ENCODE measurements at regions not wholly inside any gene's neighbourhood (a gene's known extent, or its start where the extent isn't known, plus 50 kb on each side); places are given as distances from the start of the nearest gene placed in this dataset.
A peak's percentile ranks its signal among the peaks of the same experiment; 100 is the strongest.
"Not testable (repeated sequence)": the region's sequence is repeated elsewhere in the genome, so short reads cannot be mapped to it uniquely, and the experiment has no call there.

- H3K4me3 ChIP-seq: peak overlapping the region in 3 of 4 donors; percentile 28 to 50 (median 34)
- intact Hi-C loops (cut with DNase I); H3K4me1 ChIP-seq; H3K27me3 ChIP-seq; H3K9me3 ChIP-seq; DNase-seq; H3K27ac ChIP-seq; H3K36me3 ChIP-seq: not testable (repeated sequence)
- WGBS, 2 donors: no CpG with 5 or more reads among the region's 30 CpGs
Measured at GRCh38 chr9:66152406-66152805, 415.5 kb downstream of the FOXD4L4 start.

GRCh38 chr9:66153021-66153725 lies 416.2 kb downstream of the FOXD4L4 start:
- WGBS, 2 donors: no CpG with 5 or more reads among the region's 59 CpGs
- H3K27ac ChIP-seq; H3K9me3 ChIP-seq; H3K27me3 ChIP-seq; H3K36me3 ChIP-seq; DNase-seq; H3K4me1 ChIP-seq; intact Hi-C loops (cut with DNase I): not testable (repeated sequence)
- TF ChIP-seq, protein P1, sequence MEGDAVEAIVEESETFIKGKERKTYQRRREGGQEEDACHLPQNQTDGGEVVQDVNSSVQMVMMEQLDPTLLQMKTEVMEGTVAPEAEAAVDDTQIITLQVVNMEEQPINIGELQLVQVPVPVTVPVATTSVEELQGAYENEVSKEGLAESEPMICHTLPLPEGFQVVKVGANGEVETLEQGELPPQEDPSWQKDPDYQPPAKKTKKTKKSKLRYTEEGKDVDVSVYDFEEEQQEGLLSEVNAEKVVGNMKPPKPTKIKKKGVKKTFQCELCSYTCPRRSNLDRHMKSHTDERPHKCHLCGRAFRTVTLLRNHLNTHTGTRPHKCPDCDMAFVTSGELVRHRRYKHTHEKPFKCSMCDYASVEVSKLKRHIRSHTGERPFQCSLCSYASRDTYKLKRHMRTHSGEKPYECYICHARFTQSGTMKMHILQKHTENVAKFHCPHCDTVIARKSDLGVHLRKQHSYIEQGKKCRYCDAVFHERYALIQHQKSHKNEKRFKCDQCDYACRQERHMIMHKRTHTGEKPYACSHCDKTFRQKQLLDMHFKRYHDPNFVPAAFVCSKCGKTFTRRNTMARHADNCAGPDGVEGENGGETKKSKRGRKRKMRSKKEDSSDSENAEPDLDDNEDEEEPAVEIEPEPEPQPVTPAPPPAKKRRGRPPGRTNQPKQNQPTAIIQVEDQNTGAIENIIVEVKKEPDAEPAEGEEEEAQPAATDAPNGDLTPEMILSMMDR (IDR thresholded peaks at IDR 0.05): peak in 3 of 6 experiments; percentile 16 to 45 (median 36)
- peak overlapping the region in 3 of 4 donors; percentile 33 to 59 (median 39) for H3K4me3 ChIP-seq

GRCh38 chr9:66153971-66154691 lies 417.2 kb downstream of the FOXD4L4 start:
- H3K4me1 ChIP-seq; H3K27me3 ChIP-seq; H3K27ac ChIP-seq; H3K36me3 ChIP-seq; intact Hi-C loops (cut with DNase I); DNase-seq; H3K9me3 ChIP-seq: not testable (repeated sequence)
- no CpG with 5 or more reads among the region's 40 CpGs for WGBS, 2 donors
- peak overlapping the region in 3 of 4 donors; percentile 31 to 55 (median 39) for H3K4me3 ChIP-seq

DNA sequence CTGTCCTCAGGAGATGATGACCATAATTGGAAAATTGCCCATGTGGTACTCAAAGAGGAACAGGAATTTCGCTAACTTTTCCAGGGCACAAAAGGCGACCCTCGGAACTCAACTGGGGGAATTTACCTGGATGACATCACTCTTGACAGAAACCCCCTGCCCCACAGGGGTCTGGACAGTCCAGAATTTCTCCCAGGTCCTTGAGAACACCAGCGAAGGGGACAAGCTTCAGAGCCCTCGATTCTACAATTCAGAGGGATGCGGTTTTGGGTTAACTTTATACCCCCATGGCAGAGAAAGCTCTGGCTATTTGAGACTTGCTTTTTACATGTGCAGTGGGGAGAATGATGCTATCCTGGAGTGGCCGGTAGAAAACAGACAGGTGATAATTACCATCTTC lies 445.4 kb downstream of the FOXD4L4 start:
- H3K27me3 ChIP-seq; DNase-seq; H3K4me1 ChIP-seq; H3K27ac ChIP-seq; H3K9me3 ChIP-seq; H3K36me3 ChIP-seq; intact Hi-C loops (cut with DNase I); H3K4me3 ChIP-seq: not testable (repeated sequence)
- 40 to 60% methylated on average over 1 of the region's 7 CpGs for WGBS, 2 donors

DNA sequence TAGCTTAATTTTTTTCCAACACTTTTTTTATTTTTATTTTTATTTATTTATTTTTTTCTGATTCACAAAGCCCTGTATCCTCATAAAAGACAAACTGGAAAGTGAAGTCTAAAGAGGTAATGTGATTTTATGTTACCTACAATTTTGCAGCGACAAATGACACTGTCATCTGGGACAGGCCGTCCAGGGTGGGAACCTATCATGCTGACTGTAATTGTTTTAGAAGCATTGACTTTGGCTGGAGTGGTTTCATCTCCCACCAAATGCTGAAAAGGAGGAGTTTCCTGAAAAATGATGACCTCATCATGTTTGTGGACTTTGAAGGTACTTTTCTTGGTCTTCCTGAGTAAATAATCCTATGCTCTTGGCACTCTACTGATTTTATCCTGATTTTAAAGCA lies 446.7 kb downstream of the FOXD4L4 start:
- H3K36me3 ChIP-seq; DNase-seq; H3K27me3 ChIP-seq; H3K4me1 ChIP-seq; H3K27ac ChIP-seq; H3K4me3 ChIP-seq; H3K9me3 ChIP-seq; intact Hi-C loops (cut with DNase I): not testable (repeated sequence)
- 100% methylated on average over 1 of the region's 2 CpGs; no CpG with 5 or more reads in 1 of the 2 donors for WGBS, 2 donors

DNA sequence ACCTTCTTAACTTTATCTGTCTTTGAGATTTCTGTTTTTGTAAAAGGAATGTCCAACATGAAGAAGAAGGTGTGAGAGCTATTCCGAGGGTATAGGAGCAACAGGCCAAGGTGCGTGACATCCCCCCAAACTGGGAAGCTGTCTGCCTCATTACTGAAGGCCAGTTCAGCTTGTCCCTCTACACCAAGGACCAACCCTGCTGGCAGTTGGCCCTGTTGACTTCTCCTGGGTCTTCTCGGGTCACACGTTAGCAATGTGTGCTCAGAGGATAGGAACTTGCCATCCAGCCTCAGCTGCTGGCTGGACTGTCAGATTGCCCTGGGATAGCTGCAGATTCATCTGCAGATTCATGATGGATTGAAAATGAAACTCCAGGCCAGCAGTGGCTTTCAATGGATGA lies 460.3 kb downstream of the FOXD4L4 start:
- H3K27ac ChIP-seq; H3K4me3 ChIP-seq; DNase-seq; H3K27me3 ChIP-seq; H3K4me1 ChIP-seq; H3K36me3 ChIP-seq; intact Hi-C loops (cut with DNase I); H3K9me3 ChIP-seq: not testable (repeated sequence)
- no CpG with 5 or more reads among the region's 4 CpGs for WGBS, 2 donors

DNA sequence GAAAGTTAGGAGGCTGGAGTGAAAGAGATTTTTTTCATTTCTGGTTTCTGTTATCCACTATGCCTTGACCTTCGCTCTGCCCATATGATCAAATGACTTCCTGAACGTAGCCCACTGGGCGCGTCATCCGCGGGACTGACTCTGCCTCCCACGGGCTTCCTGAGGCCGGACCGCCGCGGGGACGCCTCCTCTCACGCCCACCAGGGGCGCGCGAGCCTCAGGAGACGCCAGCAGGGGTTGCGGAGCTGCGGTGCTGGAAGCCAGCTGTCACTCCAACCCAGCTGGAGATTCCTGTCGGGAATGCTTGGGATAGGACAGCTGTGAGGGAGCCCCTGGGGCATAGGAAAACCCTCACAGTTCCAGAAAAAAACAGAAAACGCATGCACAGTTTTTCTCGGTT lies 461.5 kb downstream of the FOXD4L4 start:
- H3K4me1 ChIP-seq; intact Hi-C loops (cut with DNase I); H3K27ac ChIP-seq; H3K4me3 ChIP-seq; DNase-seq; H3K27me3 ChIP-seq; H3K36me3 ChIP-seq; H3K9me3 ChIP-seq: not testable (repeated sequence)
- 75% methylated on average over 7 of the region's 22 CpGs; no CpG with 5 or more reads in 1 of the 2 donors for WGBS, 2 donors

DNA sequence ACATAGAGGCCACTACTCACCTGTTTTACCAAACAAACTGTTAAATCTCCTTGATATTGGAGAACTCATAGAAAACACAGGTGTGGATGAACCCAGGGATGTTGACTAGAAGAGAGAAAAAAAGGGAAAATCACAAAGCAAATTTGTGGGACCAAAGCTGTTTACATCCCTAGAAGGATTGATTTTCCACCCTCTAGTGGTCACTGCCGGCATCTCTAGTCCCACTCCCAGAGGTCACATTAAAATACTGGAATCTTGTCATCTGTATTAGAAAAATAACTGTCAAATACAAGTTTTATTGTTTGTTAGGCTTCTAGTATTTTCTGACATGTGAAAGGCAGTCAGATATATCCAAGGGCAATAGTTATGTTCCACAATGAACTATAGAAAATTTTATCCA lies 469.7 kb downstream of the FOXD4L4 start:
- WGBS, 2 donors: no CpG with 5 or more reads among the region's 1 CpG
- H3K27ac ChIP-seq; H3K4me1 ChIP-seq; H3K36me3 ChIP-seq; H3K9me3 ChIP-seq; H3K4me3 ChIP-seq; H3K27me3 ChIP-seq; intact Hi-C loops (cut with DNase I); DNase-seq: not testable (repeated sequence)

GRCh38 chr9:66207914-66208313 lies 471.0 kb downstream of the FOXD4L4 start:
- H3K4me1 ChIP-seq; intact Hi-C loops (cut with DNase I); H3K27ac ChIP-seq; H3K36me3 ChIP-seq; H3K4me3 ChIP-seq; DNase-seq; H3K9me3 ChIP-seq; H3K27me3 ChIP-seq: not testable (repeated sequence)
- 43 to 86% methylated on average over 1 of the region's 2 CpGs for WGBS, 2 donors

DNA sequence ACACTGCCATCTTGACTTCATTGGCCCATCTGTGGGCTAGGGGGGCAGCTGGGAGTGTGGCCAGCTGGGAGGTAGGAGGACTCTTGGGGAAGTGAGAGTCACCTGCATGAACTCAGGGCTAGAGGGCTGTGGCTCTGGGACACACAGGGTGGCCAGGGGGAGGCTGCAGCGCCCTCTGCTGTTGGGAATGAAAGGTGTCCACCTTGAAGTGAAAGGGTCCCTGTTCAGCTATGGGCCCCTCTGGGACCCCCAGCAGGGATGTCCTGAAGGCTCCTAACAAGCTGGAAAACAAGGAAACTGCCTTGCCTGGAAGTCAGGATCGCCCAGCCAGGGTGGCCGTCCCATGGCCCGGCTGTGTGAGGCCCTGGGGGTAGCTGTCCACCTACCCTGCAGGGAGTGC lies 507.8 kb downstream of the FOXD4L4 start:
- H3K9me3 ChIP-seq; intact Hi-C loops (cut with DNase I); H3K36me3 ChIP-seq; H3K4me3 ChIP-seq; H3K27me3 ChIP-seq; H3K4me1 ChIP-seq; DNase-seq; H3K27ac ChIP-seq: not testable (repeated sequence)
- no CpG with 5 or more reads among the region's 4 CpGs for whole genome bisulfite sequencing, 2 donors

DNA sequence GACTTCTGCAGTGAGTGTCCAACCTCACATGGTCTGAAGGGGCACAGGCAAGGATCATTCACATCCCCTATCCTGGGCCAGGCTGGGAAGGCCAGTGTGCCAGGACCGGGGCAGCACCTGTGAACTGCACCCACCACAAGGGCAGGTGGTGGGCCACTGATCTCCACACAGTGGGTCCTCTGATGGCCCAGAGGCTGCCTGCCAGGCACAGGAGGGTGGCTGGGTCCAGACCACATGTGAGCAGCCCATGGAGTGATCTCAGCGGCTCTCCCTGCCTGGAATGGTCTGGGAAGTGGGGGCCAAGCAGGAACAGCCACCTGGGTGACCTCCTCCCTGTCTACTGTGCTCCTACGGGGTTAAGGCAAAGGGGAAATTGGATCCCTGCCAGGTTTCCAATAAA lies 508.5 kb downstream of the FOXD4L4 start:
- H3K4me3 ChIP-seq; H3K4me1 ChIP-seq; H3K27ac ChIP-seq; H3K27me3 ChIP-seq; intact Hi-C loops (cut with DNase I); H3K9me3 ChIP-seq; DNase-seq; H3K36me3 ChIP-seq: not testable (repeated sequence)
- WGBS, 2 donors: no CpG with 5 or more reads among the region's 3 CpGs

DNA sequence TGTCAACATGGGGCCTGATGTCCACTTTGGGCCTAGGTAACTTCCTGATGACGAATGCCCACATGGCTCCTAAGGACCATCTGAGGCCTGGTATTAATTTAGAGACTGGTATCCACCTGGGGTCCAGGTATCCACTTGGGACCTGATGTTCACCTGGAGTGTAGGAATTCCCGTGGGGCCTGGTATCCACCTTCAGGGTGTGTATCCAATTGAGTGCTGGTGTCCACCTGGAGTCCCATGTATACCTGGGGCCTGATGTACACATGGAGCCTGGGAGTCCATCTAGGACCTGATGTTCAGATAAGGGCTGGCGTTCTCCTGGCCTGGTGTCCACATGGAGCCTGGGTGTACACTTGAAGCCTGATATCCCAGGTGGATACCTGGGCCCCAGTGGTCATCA lies 520.6 kb downstream of the FOXD4L4 start:
- H3K36me3 ChIP-seq; H3K4me3 ChIP-seq; H3K9me3 ChIP-seq; intact Hi-C loops (cut with DNase I); H3K4me1 ChIP-seq; H3K27ac ChIP-seq; H3K27me3 ChIP-seq; DNase-seq: not testable (repeated sequence)
- WGBS, 2 donors: no CpG with 5 or more reads among the region's 3 CpGs

Measured in esophagus squamous epithelium (tissue), 5 donors.